Chondrocyte (in vitro differentiated cells): ENCODE measurements at regions not wholly inside any gene's neighbourhood (a gene's known extent, or its start where the extent isn't known, plus 50 kb on each side); places are given as distances from the start of the nearest gene placed in this dataset.

Experiments used
- DNase-seq: peaks from one replicate; pipeline ENCODE4 v3.0.0; 2021; ENCODE audit warnings: mixed read lengths, low spot score
- H3K27ac Mint-ChIP-seq: one replicate; pipeline ENCODE4 v1.8.0; 2021; ENCODE audit warnings: mild to moderate bottlenecking, moderate library complexity, mixed read lengths; ENCODE audit not compliant: unreplicated experiment
- H3K27me3 Mint-ChIP-seq: 2 replicates; pipeline ENCODE4 v1.8.0; 2021; ENCODE audit warnings: low read depth, mixed read lengths
- H3K36me3 Mint-ChIP-seq: 2 replicates; pipeline ENCODE4 v1.8.0; 2021; ENCODE audit warnings: low read depth, mixed read lengths
- H3K4me1 Mint-ChIP-seq: 2 replicates; pipeline ENCODE4 v1.8.0; 2021; ENCODE audit warnings: low read depth, mild to moderate bottlenecking, mixed read lengths
- H3K4me3 Mint-ChIP-seq: one replicate; pipeline ENCODE4 v1.8.0; 2021; ENCODE audit warnings: mild to moderate bottlenecking, moderate library complexity, mixed read lengths; ENCODE audit not compliant: unreplicated experiment
- H3K9me3 Mint-ChIP-seq: 2 replicates; pipeline ENCODE4 v1.8.0; 2021; ENCODE audit warnings: low read depth, mixed read lengths
- TF ChIP-seq, protein P1 (sequence below): fragments of 200-600 bp; sonication (generic); IDR thresholded peaks from 2 replicates; pipeline ENCODE4 v1.5.0; 2021; ENCODE audit warnings: antibody characterized with exemption, mild to moderate bottlenecking, moderate library complexity

DNA sequence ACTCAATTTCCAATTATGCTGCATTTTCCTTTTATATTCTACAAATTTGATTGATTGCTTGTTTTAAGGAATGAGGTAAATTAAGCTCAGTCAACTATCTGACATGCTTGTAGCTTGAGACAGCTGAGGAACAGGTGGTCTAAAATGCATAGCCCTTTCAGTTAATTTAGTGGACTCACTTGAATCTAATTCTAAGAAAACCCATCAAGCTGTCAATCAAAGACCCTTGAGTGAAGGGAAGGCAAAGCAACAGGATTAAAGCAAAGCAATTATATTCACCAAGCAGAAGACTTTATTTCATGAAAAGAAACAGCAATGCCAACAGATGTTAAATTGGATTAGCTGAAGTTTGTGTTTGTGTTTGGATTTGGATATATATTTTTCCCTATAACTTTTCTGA lies 228.5 kb downstream of the ARPP21 start:
- Mint-ChIP-seq H3K27me3 (peaks cover 4% of the 10 kb centered on the region), H3K4me3 (no peak overlapping the region), H3K27ac (no peak overlapping the region), H3K9me3 (no peaks in the 10 kb centered on the region), H3K4me1 (no peaks in the 10 kb centered on the region), H3K36me3 (no peaks in the 10 kb centered on the region)
- TF ChIP-seq, protein P1, sequence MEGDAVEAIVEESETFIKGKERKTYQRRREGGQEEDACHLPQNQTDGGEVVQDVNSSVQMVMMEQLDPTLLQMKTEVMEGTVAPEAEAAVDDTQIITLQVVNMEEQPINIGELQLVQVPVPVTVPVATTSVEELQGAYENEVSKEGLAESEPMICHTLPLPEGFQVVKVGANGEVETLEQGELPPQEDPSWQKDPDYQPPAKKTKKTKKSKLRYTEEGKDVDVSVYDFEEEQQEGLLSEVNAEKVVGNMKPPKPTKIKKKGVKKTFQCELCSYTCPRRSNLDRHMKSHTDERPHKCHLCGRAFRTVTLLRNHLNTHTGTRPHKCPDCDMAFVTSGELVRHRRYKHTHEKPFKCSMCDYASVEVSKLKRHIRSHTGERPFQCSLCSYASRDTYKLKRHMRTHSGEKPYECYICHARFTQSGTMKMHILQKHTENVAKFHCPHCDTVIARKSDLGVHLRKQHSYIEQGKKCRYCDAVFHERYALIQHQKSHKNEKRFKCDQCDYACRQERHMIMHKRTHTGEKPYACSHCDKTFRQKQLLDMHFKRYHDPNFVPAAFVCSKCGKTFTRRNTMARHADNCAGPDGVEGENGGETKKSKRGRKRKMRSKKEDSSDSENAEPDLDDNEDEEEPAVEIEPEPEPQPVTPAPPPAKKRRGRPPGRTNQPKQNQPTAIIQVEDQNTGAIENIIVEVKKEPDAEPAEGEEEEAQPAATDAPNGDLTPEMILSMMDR, result no peak
- no peak for DNase-seq

DNA sequence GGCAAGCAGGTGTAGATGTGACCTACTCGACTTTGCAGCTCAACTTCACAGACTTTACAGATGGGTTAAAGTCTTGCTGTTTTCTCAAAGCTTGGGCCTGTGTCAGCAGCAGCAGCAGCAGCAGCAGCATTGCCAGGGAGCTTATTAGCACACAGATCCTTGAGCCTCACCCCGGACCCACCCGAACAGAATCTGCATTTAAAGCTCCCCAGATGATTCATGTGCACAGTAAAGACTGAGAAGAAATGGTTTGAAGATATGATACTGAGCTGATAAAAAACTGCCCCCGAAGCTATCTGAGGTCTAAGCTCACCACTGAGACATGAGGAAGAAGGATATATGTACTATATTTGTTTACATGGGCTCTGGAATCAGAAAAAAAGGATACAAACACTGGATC lies 231.7 kb downstream of the ARPP21 start:
- Mint-ChIP-seq H3K27ac (no peak overlapping the region), H3K9me3 (no peaks in the 10 kb centered on the region), H3K4me1 (no peaks in the 10 kb centered on the region), H3K27me3 (peaks cover 2% of the 10 kb centered on the region), H3K36me3 (no peaks in the 10 kb centered on the region), H3K4me3 (no peak overlapping the region)
- DNase-seq, result no peak
- TF ChIP-seq, protein P1, result no peak

DNA sequence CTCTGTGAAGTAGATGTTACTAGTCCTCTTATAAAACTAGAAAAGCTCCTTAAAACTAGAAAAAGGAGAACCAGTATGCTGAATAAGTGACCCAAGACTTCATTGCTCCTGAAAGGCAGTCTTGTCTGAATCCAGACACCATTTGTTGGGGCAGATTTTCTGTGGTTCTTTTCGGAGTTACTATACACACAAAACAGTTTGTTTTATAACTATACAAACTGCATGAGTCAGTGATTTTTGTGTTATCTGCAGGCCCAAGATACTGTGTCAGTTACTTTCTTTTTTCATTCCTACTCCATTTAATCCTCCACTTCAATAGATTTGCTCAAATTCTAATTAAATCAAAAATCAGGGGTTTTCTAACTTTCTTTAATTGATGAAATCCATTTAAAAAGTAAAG lies 244.6 kb downstream of the ARPP21 start:
- Mint-ChIP-seq H3K27me3 (no peaks in the 10 kb centered on the region), H3K36me3 (peaks cover 3% of the 10 kb centered on the region), H3K4me1 (peaks cover 21% of the 10 kb centered on the region), H3K4me3 (no peak overlapping the region), H3K27ac (no peak overlapping the region), H3K9me3 (peaks cover 19% of the 10 kb centered on the region)
- TF ChIP-seq, protein P1, result no peak
- DNase-seq, result no peak

DNA sequence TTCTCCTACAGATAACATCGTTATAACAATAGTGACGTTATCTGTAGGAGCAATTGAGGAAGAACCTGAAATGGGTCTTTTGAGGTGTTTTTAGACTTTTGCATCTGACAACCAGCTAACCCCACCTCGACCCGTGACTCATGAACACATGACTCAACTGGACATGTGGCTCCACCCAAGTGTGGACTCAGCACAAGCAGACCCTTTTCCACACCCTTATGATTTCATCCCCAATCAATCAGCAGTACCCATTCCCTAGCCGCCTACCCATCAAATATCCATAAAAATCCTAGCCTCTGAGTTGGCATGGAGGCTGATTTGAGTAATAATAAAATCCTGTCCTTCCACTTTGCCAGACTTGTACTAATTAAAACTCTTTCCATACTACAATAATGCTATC lies 255.4 kb downstream of the ARPP21 start:
- H3K27me3 Mint-ChIP-seq, result no peaks in the 10 kb centered on the region
- H3K27ac Mint-ChIP-seq, result no peak overlapping the region
- no peaks in the 10 kb centered on the region for H3K4me1 Mint-ChIP-seq
- H3K9me3 Mint-ChIP-seq, result no peaks in the 10 kb centered on the region
- H3K4me3 Mint-ChIP-seq, result no peak overlapping the region
- TF ChIP-seq, protein P1, result no peak
- no peak for DNase-seq
- H3K36me3 Mint-ChIP-seq, result no peaks in the 10 kb centered on the region

DNA sequence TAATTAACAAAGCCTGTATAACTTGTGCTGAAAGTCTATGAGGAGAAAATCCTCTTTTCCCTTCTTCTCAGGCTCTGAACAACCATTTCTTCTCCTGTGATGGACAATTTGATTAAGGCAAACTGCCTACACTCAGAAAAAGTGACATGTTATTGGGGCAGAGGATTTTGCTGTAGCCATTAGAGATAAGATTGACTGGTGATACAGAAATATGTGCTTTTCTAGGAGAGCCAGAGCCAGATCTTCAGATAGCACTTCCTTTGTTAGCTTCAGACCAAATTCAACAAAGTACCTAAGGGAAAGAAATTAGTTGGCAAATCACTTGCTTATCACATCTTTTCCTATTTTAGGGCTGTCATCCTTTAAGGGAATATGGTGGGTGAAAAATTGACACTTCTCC lies 259.9 kb downstream of the ARPP21 start:
- DNase-seq, result no peak
- Mint-ChIP-seq H3K27me3 (no peaks in the 10 kb centered on the region), H3K27ac (no peak overlapping the region), H3K36me3 (no peaks in the 10 kb centered on the region), H3K9me3 (no peaks in the 10 kb centered on the region), H3K4me3 (no peak overlapping the region), H3K4me1 (no peaks in the 10 kb centered on the region)
- TF ChIP-seq, protein P1, result no peak
